HG03175 (cell line): ENCODE measurements at regions not wholly inside any gene's neighbourhood (a gene's known extent, or its start where the extent isn't known, plus 50 kb on each side); places are given as distances from the start of the nearest gene placed in this dataset.
"Not testable (repeated sequence)": the region's sequence is repeated elsewhere in the genome, so short reads cannot be mapped to it uniquely, and the experiment has no call there.

ENCODE experiments used
- ATAC-seq: cut with Tn5 transposase; IDR thresholded peaks from one replicate; pipeline ENCODE4 v1.9.1; 2021; ENCODE audit warnings: mild to moderate bottlenecking, moderate library complexity; ENCODE audit not compliant: unreplicated experiment

DNA sequence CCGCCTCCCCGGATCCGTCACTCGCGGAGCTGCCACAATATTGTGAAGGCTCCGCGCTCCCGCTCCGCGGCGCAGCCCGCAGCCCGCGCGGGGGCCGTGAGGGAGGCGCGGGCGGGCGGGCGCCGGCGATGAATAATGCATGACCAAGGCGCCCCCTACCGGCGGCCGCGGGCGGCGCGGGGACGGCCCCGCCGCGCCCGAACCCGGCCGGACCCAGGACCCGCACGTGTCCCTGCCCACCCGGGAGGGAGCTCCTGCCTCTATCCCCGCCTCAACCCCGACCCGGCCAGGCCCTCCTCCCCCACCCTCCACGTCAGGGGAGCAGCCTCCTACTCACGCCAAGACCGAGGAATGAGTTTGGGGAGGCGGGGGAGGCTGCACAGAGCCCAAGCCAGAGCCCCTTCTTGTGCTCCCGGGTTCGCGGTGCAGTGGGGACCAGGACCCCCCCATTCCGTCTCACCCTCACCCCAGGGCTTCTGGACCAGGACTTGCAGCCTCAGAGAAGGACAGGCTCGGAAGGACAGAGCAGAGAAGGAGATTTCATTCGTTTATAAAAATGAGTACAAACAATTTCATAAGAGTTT is 70.8 kb upstream of the CASZ1 start:
- no peak for ATAC-seq

- no peak for ATAC-seq
Measured at GRCh38 chr1:10867914-10868598, 71.6 kb upstream of the CASZ1 start.

DNA sequence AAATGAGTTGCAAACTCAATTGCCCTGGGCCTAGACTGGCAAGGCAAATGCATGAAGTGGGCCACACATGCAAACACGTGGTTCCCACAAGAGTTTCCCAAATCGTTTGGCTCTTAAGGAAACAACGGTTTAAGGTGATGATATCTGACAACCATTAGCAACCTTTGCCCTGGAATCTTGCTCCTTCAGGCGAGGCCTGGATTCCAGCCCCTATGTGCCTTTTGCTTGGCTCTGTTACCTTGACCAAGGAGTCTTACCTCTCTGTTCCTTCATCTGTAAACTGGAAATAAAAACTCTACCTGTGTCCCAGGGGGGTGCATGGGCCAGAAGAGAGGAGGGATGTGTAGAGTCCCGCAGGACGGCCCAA is 72.1 kb upstream of the CASZ1 start:
- no peak for ATAC-seq

GRCh38 chr1:10869933-10870332 is 73.5 kb upstream of the CASZ1 start:
- no peak for ATAC-seq

DNA sequence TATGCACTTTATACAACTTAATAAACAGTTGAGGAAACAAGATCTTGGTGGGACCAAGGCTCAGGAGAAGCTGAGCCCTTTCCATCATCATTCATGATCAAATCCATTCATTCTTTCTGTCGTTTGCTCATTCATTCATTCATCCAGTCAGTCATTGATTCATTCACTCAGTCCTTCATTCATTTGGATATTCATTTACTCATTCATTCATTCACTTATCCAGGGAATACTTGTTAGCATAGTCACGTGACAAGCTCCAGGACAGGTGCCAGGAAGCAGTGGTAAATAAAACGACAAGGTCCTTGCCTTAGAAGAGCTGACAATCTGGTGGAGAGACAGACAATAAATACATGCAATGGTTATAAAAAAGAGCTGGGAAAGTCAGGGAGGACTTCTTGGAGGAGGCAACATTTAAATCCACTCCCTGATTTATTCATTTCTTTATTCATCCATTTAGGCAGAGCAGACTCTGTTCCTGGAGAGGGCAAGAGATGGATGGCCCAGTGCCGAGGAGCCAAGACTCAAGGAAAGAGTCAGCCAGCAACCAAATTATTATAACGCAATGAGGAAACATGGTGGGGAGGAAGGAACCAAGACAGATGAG is 74.1 kb upstream of the CASZ1 start:
- no peak for ATAC-seq

DNA sequence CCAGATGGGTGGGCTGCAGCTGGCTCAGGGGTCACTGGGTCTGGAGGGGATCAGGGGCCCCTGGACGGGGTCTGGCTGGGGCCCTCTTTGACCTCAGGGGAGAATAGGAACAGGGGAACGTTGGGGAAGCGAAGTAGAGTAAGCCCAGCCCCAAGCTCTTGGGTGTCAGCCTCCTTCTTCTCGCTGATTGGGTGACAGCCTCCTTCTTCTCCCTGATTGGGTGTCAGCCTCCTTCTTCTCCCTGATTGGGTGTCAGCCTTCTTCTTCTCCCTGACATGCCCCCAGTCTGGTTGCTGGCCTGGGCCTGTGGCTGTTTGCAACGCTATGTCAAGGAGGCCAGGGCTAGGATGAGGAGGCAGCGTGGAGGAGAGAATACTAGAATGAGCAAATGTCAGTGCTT is 76.7 kb upstream of the CASZ1 start:
- no peak for ATAC-seq

GRCh38 chr1:10874351-10874750 is 77.9 kb upstream of the CASZ1 start:
- ATAC-seq = no peak

DNA sequence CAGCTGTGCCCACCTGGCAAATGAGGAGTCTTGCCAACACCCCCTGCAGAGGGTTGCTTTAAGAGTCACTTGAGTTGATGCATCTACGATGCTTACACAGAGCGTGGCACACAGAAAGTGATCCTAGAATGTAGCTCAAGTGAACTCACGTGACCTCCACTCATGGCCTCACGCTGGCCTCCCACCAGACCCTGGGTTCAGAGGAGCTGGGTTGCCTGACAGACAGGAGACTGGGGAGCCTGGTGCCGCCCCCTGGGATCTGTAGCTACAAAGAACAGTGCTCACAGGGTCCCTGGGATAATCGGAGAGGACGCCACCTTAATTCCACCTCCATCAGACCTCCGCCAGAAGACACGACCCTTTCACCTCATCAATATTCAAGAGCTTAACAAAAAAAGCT is 81.4 kb upstream of the CASZ1 start:
- ATAC-seq = no peak

GRCh38 chr1:10878469-10878868 is 82.0 kb upstream of the CASZ1 start:
- no peak for ATAC-seq

DNA sequence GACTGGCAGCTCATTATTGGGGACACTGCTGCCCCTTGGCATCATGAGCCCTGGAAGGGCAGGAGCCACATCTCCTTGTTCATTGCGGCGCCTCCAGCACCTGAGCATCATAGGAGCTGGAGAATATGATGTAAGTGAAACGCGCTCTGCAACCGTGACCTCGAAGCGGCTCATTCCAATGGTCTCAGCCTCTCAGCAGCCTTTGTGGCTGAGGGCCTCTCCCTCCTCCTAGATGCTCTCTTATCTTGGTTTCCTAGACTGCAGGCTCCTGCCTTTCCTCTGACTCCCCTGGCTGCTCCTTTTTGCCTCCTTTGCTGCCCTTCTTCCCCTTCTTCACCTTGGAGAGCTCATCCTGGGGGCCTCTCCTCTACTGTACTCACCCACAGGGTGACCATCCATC is 83.6 kb upstream of the CASZ1 start:
- no peak for ATAC-seq

DNA sequence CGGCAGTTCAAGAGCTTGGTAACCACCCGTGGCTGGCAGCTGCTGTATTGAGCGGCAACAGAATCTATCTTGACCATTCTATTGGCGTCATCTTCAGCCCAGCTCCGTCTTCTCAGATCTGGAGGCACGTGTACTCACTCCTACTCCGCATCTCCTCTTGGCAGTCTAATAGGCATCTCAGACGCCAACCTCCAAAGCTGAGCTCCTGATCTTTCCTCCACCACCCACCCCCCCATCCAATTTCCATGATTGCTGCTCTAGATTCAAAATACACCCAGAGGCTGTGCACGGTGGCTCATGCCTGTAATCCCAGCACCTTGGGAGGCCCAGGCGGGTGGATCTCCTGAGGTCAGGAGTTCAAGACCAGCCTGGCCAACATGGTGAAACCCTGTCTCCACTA is 84.6 kb upstream of the CASZ1 start:
- ATAC-seq = no peak

GRCh38 chr1:10882069-10882468 is 85.6 kb upstream of the CASZ1 start:
- ATAC-seq = no peak

DNA sequence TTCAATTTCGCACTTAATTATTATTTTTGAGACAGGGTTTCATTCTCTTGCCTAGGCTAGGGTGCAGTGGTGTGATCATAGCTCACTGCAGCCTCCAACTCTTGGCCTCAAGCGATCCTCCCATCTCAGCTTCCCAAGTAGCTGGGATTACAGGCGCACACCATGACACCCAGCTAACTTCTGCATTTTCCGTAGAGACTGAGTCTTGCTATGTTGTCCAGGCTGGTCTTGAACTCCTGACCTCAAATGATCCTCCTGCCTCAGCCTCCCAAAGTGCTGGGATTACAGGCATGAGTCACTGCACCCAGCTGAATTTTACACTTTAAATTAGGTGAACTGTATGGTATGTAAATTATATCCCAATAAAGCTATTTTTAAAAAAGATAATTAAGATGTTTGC is 90.6 kb upstream of the CASZ1 start:
- not testable (repeated sequence) for ATAC-seq

- no peak for ATAC-seq
Measured at GRCh38 chr1:10888291-10888690, 91.8 kb upstream of the CASZ1 start.

DNA sequence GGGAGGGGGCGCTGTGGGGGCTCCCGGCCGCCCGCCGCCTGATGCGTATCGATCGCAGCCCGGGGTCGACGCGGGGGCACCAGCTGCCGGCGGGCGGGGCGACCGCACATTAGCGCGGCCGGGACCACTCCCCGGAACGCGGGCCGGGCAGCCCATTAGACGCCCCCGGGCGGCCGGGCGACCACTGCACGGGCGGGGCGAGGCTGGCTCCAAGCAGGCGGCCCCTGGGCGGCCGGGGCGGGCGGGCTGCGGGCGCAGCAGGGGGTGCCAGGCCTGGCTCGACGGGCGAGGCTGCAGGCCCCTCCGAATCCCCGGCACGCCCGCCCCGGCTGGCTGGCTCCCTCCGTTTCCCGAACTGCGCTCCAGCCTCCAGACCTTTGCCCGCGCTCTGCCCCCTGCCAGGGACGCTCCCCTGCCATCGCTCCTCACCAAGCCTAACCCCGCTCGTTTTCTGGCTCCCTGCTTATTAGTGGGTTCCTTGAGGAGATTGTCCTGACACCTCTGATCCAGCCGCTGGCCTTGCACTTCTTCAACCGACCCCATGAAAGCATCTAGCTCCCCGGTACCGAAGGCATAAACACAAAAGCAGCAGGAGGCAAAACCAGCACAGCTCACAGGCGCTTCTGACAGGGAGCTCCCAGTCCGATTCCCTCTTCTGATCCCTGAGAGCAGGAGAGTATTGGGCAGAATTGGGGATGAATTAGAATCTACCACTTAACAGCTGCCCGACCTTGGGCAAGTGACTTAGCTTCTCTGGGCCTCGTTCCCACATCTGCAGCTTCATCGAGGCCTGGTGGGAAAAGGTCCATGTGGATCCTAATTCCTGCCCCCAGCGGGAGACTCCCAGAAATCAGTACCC is 92.6 kb upstream of the CASZ1 start:
- no peak for ATAC-seq

DNA sequence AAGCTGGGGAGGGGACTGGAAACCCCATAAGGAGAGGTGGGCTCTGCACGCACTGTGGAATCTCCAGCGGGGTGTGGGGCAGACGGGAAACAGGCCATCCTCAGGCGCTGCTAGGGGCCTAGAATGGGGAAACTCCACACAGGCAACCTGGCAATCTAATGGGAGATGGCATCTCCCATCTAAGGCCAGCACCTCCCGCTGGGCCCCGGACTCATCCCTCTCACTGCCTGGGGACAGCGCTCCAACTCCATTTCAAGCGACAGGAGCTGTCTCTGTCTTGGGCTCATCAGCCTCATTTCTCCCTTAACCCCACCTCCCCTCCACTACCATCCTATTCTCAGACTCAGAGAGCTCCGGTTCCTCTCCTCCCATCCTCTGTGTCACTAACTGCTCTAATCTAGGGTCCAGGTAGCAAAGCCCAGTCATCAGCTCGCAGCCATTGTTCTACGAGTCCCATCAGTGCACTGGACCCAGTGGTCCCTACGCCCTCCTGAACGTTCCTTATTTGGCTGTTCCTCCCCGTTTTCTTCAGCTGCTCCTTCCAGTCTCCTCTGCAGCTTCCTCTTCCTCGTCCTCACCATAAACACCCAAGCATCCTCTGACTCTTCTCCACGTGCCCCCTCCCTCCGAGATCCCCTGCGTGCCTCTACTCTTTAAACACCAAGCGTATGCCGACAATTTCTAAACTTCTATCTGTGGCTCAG is 93.4 kb upstream of the CASZ1 start:
- no peak for ATAC-seq

DNA sequence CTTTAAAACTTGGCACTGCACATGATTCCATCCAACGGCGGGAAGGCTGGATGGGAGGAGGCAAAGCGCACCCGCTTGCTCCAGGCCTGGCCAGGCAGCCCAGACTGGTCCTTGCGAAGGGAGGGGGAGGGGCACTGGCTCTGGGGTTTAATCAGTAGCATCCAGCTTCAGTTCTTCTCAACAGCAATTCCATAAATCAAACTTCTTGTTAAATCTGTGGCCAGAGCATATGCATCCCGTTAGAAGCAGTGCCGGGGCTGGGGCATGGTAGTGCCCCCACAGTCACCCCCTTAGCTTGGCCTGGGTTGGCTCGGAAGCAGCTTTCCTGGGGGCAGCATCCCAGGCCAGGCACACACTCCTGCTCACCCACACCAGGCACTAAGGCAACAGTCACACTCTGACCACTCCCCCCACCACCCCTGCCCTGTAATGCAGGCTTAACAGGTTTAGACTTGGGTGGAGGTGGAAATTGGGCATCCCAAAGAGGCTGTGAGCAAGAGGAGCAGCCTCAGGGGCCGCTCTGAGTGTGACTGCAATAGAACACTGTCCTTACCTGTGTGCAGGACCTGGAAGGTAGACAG is 94.1 kb upstream of the CASZ1 start:
- ATAC-seq = no peak

- ATAC-seq = no peak
Measured at GRCh38 chr1:10891091-10891490, 94.6 kb upstream of the CASZ1 start.

GRCh38 chr1:10892138-10893065 is 96.0 kb upstream of the CASZ1 start:
- ATAC-seq = no peak

- no peak for ATAC-seq
Measured at GRCh38 chr1:10895621-10896020, 99.2 kb upstream of the CASZ1 start.
